NCI-H1092 treated with DMSO at 0.1 percent for 48 hours (cell line): ENCODE measurements at regions not wholly inside any gene's neighbourhood (a gene's known extent, or its start where the extent isn't known, plus 50 kb on each side); places are given as distances from the start of the nearest gene placed in this dataset.
"Not testable (repeated sequence)": the region's sequence is repeated elsewhere in the genome, so short reads cannot be mapped to it uniquely, and the experiment has no call there.

Experiments used
- DNase-seq: peaks from one replicate; lab custom pipeline; 2025; lab: John Stamatoyannopoulos, UW

DNA sequence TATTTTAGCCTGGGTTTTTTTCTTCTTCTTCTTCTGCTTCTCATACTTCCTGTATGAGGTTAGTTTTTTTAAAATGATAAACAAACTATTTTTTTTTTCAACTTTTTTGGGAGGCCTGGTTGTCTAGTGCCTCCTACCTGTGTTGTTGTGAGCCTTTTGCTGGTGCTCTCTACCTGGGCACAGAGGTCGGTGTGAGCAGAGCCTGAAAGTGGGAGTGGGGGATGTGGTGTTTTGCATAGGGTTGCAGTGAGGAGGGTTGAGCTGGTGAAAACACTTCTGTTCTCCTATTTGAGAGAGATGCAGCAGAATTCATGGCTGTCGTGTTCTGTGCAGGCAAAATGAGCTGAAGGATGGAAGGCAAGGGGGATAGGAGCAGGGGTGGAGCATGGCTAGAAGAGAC lies 232.7 kb upstream of the PLGLB2 start:
- not testable (repeated sequence) for DNase-seq

DNA sequence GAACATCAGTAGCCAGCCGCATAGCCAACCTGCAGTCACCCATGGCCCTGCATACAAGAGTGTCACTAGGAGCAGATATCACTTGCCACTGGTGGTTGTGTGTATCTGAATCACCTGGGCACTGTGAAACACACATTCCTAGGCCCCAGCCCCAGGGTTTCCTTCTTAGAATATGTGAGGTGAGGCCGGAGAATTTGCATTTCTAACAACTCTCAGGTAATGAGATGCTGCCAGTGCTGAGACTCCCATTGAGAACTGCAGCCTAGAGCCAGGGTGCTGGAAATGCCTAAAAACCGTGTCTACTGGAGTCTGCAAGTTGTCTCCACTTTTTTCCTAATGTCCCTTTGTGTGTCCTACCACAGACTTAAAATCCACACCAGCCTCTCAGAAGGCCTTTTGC lies 232.0 kb upstream of the PLGLB2 start:
- DNase-seq, result not testable (repeated sequence)

DNA sequence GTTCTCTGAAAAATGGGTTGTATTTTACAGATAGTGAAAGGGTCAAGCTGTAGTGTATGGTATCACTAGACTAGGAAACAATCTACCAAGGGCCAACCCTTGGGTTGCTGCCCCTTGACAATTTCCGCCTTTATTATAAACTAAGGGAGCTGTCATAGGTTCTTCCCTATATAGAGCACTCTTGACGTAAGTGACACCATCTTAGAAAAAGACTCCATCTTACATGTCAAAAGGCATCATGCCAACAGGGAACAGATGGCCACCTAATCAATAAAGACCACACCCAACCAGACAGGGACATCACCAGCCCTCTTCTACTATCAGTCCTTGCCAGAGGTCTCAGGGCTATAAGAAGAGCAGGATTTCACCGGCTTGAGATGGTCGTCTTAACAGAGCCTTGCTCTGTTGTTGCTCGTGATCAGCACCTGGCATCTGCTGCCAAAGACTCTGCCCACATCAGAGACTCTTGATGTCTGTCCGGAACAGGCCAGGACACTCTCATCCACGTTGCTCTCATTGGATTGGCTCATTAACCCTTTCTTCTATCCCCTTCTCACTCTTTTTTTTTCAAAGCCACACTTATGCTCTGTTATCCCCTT lies 231.4 kb upstream of the PLGLB2 start:
- not testable (repeated sequence) for DNase-seq

DNA sequence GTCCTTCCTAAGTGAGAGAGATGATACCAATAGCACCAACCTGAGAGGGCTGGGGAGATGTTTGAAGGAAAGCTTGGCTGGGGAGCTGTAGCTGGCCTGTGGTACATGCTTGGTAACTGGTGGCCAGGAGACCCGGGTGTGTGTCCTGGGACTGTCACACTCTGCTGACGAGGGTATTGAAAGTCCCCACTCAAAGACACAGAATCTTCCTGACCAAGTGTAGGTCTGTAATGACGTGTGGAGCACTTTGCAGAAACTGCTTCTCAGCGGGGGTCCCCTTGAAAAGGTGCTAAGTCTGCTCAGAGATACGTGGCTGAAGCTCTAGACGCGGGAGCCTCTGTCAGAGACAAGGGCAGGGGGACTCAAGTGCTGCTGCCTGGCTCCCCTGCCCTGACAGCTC lies 230.4 kb upstream of the PLGLB2 start:
- not testable (repeated sequence) for DNase-seq

DNA sequence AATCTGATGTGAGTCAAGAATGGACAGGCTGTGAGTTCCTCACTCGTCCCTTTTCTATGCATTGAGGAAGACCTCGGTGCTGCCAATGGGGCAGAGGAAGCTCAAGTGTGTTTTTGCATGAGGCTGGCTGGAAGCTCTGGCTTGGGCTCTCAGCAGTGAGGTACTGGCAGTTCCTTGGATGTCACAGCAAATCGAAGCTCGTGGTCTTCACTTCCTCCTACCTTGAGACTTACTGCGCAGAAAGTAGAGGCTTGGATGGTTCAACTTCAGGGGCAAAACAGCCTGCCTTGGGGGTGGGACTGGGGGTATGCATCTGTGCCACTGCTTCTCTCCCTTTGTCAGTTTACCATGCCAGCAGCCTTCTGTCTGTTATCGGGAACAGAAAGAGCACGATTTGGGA lies 229.8 kb upstream of the PLGLB2 start:
- DNase-seq, result not testable (repeated sequence)

DNA sequence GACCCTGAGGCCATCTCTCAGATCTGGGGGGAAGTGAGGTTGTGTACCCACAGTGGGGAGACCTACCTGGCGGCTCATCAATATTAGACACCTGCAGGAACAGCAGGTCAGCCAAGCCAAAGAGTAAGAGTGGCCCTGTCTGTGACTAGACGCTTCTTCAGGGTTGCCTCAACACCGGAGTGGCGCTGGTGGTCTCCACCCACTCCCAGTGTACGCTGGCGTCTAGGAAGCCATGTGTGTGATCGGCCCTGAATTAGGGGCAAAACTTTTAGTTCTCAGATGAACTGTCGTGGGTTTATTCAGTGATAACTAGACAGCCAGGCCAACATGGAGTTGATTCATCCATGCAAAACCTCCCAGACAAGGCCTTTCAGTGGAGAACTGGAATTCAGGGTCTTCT lies 229.3 kb upstream of the PLGLB2 start:
- not testable (repeated sequence) for DNase-seq

DNA sequence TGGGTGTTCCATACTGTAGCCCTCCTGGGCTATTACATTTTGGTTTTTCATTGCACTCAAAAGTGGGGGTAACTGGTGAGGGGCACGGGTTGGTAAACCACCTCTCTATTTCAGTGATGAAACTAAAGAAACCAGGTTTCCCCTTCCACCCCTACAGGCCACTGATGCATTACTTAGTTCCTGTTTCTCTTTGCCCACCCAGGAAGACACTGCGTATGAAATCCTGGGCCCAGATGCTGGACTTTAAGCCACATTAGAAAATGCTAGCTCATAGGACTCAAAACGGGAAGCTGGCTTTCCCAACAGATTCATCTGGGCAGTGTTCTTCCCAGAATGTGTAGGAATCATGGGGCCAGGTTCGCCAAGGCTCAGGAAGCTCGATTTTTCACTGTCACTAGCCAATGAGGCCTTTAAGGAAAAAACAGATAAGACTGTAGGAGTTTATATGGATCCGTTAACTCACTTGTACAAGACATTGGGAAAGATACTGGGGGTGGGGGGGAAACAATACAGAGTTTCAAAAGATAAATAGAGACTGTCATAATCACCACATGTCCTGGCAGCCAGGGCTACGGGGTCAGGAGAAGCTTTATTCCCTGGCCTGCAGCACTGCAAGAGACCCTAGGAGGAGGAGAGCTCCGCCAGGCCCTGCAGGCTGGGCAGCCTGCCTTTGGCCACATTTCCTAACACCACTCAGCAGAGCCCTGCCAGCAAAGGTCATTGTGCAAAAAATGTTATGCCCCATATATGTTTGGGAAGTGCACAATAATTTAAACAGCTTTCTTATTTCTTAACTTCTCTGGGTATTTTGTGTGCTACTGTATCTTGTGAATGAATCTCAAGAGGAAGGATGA lies 228.5 kb upstream of the PLGLB2 start:
- not testable (repeated sequence) for DNase-seq

DNA sequence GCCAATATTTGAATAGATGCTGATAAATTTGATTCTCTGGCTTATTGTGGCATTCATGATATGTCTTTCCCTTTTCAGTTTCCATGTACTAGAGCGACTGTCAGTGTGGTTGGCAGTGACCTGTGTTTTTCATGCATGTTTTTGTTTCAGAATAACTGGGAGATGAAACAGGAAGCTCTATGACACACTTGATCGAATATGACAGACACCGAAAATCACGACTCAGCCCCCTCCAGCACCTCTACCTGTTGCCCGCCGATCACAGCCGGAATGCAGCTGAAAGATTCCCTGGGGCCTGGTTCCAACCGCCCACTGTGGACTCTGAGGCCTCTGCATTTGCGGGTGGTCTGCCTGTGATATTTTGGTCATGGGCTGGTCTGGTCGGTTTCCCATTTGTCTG lies 226.8 kb upstream of the PLGLB2 start:
- DNase-seq, result not testable (repeated sequence)

DNA sequence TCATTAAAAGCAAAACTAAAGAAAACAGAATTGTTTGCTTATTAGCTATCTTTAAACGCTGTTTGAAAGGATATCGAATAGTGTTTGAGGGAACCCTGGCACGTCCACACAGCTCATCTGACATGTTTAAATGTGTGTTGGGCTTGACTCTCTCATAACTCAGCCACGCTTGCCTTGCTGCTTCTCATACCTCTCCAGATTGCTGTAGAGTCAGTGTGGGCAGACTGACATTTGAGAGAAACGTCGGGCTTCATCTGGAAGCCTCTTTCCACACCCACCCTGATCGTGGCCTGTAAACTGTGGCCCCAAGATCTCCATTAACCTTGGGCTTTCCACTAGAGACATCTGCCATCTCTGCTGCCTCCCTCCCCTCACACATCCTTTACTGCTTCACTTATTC lies 226.4 kb upstream of the PLGLB2 start:
- not testable (repeated sequence) for DNase-seq

DNA sequence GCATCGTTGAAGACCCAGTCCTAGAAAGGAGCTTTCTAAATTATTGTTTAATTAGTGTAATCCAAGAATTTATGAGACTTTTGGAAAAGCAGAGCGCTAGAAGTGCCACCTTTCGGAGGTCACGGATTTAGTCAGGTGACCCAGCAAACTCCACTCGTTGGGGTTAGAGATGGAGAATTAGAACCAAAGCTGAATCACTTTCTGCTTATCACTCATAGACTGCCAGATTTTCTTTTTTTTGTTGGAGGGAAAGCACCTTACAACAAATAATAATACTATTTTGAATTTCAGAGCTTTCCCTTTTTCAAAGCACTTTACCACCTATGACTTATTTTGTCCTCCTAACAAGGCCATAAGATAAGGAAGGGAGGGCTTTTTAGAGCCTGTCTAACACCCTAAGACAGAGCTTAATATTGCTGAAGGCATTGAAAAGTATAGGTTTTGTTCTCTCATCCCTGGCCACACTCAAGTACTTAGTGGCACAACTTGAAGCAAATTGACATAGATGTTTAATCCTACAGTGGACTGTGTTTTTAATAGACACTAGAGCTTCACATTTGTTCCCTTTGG lies 223.2 kb upstream of the PLGLB2 start:
- not testable (repeated sequence) for DNase-seq

DNA sequence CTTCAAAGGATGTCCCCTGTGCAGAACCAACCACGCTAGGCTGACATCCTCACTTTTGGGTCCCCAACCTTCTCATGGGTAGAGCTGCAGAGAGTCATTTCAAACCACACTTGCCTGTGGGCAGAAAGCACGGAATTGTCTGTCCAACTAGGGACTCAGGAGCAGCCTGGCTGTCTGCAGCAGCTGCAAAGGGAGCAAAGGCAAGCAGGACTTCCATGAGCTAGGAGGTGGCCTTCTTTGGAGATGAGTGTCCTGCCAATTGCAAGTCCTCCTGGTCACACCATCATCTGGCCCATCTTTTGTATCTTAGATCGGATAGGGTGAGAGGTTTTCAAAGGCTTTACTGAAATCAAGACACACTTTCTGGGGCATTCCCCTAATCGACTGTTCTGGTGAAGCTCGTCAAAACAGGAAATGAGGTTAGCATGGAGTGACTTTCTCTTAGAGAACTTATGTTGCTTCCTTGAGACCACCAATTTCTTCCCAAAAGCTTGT lies 222.3 kb upstream of the PLGLB2 start:
- DNase-seq, result not testable (repeated sequence)

DNA sequence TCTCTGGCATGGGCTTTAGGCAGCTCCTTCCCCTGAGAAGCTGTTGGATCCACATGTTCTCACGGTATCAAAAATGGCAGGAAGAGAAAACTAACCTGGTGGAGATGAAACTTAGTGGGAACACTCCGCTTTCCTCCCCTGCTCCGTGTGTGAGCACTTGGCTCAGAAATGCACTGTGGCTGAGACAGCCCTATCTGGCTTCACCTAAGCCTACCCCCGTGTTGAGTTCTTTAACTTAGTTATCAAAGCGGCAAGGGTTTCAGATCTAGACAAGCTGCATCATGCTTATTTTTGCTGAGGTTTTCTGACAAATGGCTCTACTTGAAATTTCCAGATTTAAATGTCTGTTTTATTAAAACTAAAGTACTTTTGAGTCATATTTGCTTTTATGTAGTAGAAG lies 221.6 kb upstream of the PLGLB2 start:
- not testable (repeated sequence) for DNase-seq

DNA sequence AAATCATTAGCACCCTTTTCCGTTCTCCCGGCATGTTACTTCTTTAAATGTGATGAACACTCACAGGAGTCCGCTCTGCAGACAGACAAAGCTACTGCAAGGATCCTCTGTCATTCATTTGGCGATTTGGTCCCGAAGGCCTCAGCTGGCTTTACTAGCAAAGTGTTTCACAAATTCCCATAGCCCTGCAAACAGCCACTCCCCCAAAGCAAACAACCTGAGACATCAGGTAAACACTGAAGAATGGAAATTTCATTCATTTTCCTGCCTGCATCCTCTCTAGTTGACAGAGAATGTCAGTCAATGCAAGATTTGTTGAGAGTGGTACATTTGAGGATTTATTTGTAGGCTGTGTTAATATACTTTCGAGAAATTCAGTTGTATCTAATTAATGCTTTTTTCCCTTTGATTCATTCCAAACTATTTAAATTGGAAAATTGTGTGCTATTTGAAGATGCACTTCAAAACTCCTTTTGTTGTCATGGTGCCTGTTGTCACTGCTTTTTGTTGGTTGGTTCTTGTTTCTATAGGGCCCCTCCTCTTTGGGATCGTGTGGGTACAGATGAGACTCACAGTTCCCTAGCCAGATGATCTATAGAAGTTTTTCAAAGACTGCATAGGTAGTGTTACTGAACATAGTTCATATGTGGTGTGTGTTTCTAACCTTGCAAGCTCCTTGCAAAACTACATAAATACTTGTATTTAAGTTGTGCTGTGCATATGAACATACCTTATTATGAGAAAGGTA lies 215.7 kb upstream of the PLGLB2 start:
- DNase-seq, result not testable (repeated sequence)

DNA sequence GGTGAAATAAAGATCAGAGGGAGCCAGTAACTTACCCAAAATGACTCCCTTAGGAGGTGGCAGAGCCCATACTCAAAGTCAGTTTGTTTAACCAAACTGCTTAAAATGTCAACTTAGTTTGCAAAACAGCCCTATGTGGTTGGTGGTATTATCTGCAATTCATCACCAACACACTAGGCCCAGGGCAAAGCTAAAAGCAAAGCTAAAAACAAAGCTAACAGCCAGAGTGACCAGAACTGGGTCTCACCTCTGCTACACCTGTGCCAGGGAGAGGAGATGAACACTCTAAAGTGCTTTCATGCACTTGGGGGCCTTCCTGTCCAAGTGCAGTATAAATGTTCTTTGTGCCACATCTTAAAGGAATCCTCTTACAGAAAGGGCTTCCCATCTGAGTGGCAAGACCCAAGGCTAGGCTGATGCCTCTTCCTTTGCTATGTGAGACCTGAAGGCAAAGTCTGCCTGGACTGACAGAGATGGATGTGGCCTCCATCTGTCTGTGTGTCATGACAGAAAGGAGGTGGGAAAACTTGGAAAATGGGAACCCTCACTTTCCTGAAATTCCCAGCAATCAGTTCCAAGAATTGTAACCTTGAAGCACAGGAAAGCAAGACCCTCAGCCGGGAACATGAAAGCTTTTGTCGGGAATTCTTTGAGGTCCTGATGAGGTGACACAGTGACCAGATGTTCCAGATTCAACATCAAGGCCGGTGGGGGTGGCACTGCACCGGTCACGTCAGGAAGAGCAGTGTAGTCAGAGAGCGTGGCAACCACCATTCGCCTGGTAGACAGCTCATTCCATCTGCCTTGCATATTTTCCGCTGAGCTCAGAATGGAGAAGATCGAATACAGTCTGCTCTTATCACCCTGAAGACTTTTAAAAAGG lies 214.3 kb upstream of the PLGLB2 start:
- not testable (repeated sequence) for DNase-seq

DNA sequence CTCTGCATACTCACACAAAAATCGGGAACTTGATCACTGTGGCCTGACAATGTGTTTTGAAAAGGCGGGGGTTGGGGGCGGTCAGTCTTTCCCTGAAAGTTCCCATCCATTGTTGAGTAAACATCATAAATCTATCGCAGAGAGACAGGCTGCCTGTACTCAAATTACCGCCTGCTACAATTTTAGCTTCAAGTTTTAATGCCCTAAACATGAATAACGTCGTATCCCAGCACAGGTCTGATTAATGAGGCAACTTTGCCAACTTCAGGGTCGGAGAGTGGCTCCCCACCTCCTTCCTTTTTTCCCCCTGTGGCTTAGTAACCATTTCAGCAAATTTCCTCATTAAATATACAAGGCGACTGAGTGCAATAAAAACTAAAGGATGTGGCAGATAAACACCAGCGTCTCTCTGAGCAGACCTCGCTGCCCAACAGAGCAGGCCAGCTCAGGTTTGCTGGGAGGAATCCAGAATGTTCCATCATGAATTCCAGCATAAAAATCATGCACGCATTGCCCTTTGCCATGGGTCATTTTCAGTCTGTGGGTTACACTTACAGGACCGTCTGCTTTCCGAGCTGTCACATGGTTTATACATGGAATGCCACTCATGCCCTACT lies 213.5 kb upstream of the PLGLB2 start:
- not testable (repeated sequence) for DNase-seq

DNA sequence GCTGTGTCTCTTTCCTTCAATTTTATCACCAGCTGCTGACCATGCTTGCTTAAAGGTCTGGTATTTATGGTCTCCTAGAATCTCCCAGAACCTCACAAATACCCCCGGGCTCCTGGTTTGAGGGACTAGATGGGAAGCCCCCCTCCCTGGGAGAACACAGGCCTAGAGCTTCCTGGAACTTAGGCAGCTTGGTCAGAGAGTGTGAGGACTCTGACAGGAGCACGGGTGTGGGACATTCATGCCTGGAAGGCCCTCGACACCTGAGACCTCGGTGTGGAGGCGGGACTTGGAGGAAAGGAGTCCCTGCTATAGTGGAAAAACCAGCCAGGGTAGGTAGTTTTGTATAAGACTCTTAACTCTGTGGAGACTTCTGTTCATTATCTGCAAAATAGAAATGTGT lies 211.5 kb upstream of the PLGLB2 start:
- not testable (repeated sequence) for DNase-seq

DNA sequence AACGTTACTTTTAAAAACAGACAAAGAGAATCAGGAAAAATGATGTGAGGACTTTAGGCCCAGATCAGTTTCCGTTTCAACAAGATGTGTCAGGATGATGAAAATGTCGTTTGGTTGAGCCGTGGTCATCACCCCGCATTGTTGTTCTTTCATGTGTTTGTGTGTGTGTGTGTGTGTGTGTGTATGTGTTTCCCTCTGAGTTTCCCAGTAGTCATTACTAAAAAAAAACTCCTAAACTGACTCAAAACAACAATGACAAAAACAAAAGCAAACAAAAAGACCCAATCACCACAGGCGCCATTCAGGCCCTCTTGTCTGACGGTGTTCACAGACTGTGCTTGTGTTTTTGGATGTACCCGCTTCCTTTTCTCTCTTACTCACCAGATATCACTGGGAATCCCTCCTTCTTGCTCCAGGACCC lies 210.6 kb upstream of the PLGLB2 start:
- DNase-seq, result not testable (repeated sequence)

DNA sequence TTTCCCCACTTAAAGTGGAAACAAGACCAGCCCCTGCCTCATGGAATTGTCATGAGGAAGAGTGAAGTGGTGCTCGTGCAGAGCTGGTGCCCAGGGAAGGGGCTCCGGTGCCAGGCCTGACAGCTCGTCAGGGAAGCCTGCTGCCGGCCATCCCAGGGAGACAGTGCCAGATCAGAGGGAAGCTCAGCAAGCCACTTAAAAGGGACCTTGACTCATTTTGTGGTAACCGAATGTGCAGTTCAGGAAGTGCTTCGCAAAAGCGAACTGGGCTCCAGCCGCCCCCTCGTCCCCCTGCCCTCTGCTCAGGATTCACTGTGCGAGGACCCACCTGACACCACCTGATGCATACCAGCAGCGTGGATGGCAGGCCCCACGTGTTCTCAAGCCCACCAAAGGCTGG lies 209.6 kb upstream of the PLGLB2 start:
- DNase-seq, result not testable (repeated sequence)

DNA sequence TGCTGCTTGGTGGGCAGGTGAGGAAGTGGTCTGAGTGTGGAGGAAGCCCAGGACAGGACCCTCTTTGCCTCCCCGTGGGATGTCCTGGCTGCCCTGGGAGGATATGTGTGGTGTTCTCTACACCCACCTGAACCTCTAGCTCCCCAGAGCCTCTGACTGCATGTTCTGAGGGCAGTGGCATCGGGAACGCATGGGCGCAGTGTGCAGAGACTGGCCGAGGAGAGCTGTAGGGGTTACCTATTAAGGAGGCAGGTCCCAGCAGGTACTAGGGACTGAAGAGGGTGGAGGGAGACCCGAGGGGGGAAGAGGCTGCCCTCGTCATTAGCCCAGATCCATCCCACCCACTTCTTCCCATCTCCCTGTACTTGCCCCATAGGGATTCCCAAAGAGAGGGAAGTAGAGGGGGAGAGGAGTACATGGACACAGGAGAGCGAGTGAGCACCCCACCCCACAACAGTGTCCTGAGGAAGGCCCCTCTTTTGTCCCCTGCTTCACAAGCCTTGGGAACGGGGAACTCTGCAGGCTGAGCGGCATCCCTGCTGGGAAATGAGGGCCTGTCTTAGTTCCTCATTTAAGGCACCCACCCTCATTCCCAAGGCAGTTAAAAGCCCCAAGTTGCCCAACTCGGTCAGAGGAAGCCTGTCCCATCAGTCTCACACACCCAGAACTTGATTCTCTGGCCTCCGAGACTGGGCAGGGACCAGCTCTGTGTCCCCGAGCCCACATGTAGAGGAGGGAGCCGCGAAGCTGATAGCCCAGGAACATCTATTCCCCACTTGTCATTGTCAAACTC lies 208.5 kb upstream of the PLGLB2 start:
- DNase-seq, result not testable (repeated sequence)

DNA sequence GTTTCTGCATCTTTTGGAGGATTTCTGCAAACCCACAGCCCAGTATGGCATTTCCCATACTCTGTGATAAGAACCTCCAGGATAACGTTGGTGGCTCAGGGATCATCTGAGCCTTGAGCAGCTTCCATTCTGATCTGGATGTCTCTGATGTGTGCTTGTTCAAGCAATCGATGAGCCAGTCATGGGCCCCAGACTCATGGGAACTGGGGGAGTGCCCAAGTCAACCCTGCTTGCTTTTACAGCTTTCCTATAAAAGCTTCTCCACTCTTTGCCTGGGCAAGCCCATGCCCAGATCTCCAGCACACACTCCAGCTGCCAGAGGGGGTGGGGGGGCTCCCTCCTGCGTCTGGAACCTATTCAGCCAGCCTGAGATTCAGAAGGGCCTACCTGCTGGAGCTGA lies 207.6 kb upstream of the PLGLB2 start:
- DNase-seq, result not testable (repeated sequence)
